HepG2 (cell line): ENCODE measurements at regions not wholly inside any gene's neighbourhood (a gene's known extent, or its start where the extent isn't known, plus 50 kb on each side); places are given as distances from the start of the nearest gene placed in this dataset.

ENCODE experiments used
- ATAC-seq: fragments of 200-7000 bp; cut with Tn5 transposase; 3 replicates; pipeline ENCODE4 v1.9.1; 2020; ENCODE audit warnings: mild to moderate bottlenecking, moderate library complexity
- BruUV-seq: library from RNA; stranded (reverse); fragments of 400-500 nt; replicated peaks from 2 replicates; lab custom pipeline; 2021; lab: Mats Ljungman, UMichigan
- CTCF ChIA-PET: fragments of 300-600 bp; formaldehyde crosslinking; extraction: SDS; loops from one replicate; lab custom pipeline; 2021; ENCODE audit warnings: low total read pairs, inconsistent platforms, low intra/inter-chr PET ratio; lab: Yijun Ruan, JAX
- POLR2A ChIA-PET: fragments of 350-600 bp; sonication (Branson Sonifier 250); formaldehyde crosslinking; loops from one replicate; lab custom pipeline; 2020; ENCODE audit warnings: antibody characterized with exemption, inconsistent platforms; lab: Yijun Ruan, JAX
- DNase-seq: peaks from one replicate; pipeline ENCODE4 v3.0.0-alpha.2; 2015; ENCODE audit warnings: low spot score
- FAIRE-seq: peaks from 3 replicates; lab custom pipeline; 2011; peaks lifted over from hg19 to GRCh38; lab: Jason Lieb, UNC
- H2AFZ ChIP-seq: one replicate; pipeline ENCODE4 v1.6.1; 2011; ENCODE audit warnings: low read length, inconsistent platforms
- H3K27ac ChIP-seq: fragments of 300-600 bp; 3 replicates; pipeline ENCODE4 v1.8.0; 2011; ENCODE audit warnings: mixed run types, mild to moderate bottlenecking, mixed read lengths, low read length, inconsistent platforms; ENCODE audit not compliant: insufficient read depth; ENCODE audit errors: extremely low read length
- H3K27me3 ChIP-seq, 2 experiments: fragments of 200-600 bp in 1 of 2; 2 replicates in 1 of 2; 3 replicates in 1 of 2; pipeline versions ENCODE4 v1.6.0 to v1.8.0; 2011; ENCODE audit warnings: low read length in 2 of 2, mild to moderate bottlenecking in 2 of 2, moderate library complexity in 2 of 2, inconsistent platforms in 1 of 2; ENCODE audit not compliant: insufficient read depth in 2 of 2, control insufficient read depth in 1 of 2
- H3K36me3 ChIP-seq, 2 experiments: fragments of 200-600 bp in 1 of 2; replicated peaks in 1 of 2; 2 replicates in 1 of 2; 3 replicates in 1 of 2; pipeline versions ENCODE4 v1.5.1 to v1.8.0; 2011; ENCODE audit warnings: low read length in 2 of 2, inconsistent platforms in 1 of 2; ENCODE audit not compliant: insufficient read depth in 2 of 2, control insufficient read depth in 1 of 2
- H3K4me1 ChIP-seq: 2 replicates; pipeline ENCODE4 v1.5.1; 2012; ENCODE audit warnings: low read length, inconsistent platforms; ENCODE audit not compliant: insufficient read depth
- H3K4me2 ChIP-seq: 2 replicates; pipeline ENCODE4 v1.6.0; 2011; ENCODE audit warnings: low read depth, low read length, inconsistent platforms
- H3K4me3 ChIP-seq, 3 experiments: fragments of 200-600 bp in 1 of 3; sonication (generic), shearing (Covaris generic) in 1 of 3; replicated peaks in 1 of 3; 2 replicates each; pipeline ENCODE4 v1.5.1; 2011 to 2016; ENCODE audit warnings: low read length in 3 of 3, inconsistent platforms in 2 of 3, low read depth in 2 of 3, mild to moderate bottlenecking in 2 of 3, control low read depth in 1 of 3, mixed read lengths in 1 of 3; ENCODE audit not compliant: insufficient read depth in 1 of 3
- H3K79me2 ChIP-seq: one replicate; pipeline ENCODE4 v1.6.1; 2011; ENCODE audit warnings: low read length, inconsistent platforms; ENCODE audit not compliant: insufficient read depth
- H3K9ac ChIP-seq: 2 replicates; pipeline ENCODE4 v1.6.0; 2011; ENCODE audit warnings: mild to moderate bottlenecking, low read depth, low read length, inconsistent platforms; ENCODE audit not compliant: insufficient read depth
- H3K9me3 ChIP-seq: 2 replicates; pipeline ENCODE4 v1.5.1; 2012; ENCODE audit warnings: mild to moderate bottlenecking, low read length
- H4K20me1 ChIP-seq: 2 replicates; pipeline ENCODE4 v1.6.0; 2011; ENCODE audit warnings: inconsistent platforms, mild to moderate bottlenecking, low read length, moderate library complexity; ENCODE audit not compliant: insufficient read depth
- ASH2L ChIP-seq: fragments of 300-600, 200-600 bp; sonication (generic); IDR thresholded peaks from 2 replicates; pipeline ENCODE4 v1.7.0; 2017; ENCODE audit warnings: low read depth, mild to moderate bottlenecking, moderate library complexity, mixed read lengths, low read length; ENCODE audit not compliant: insufficient read length
- ATF7-NPFF ChIP-seq: sonication (generic); formaldehyde crosslinking; IDR thresholded peaks from 2 replicates; pipeline ENCODE4 v1.8.1; 2023; ENCODE audit warnings: mild to moderate bottlenecking, low read depth, missing genetic modification reagents, moderate library complexity
- CREB1 ChIP-seq, 2 experiments: fragments of 450-650 bp in 1 of 2; IDR thresholded peaks; 2 replicates each; pipeline ENCODE4 v1.6.1; 2016 to 2017; ENCODE audit warnings: control low read depth in 1 of 2, mild to moderate bottlenecking in 1 of 2, missing compliant biosample characterization in 1 of 2, missing genetic modification characterization in 1 of 2
- HDAC2 ChIP-seq: sonication (generic); formaldehyde crosslinking; IDR thresholded peaks from 2 replicates; pipeline ENCODE4 v1.4.0; 2020; ENCODE audit warnings: missing genetic modification reagents
- HNF1A ChIP-seq, 2 experiments: sonication (generic) in 1 of 2; formaldehyde crosslinking in 1 of 2; IDR thresholded peaks; 2 replicates each; pipeline versions ENCODE4 v1.4.0 to v1.6.1; 2016 to 2020; ENCODE audit warnings: borderline replicate concordance in 1 of 2, low read depth in 1 of 2, mild to moderate bottlenecking in 1 of 2, missing genetic modification reagents in 1 of 2
- IRX3 ChIP-seq: sonication (generic); formaldehyde crosslinking; IDR thresholded peaks from 2 replicates; pipeline ENCODE4 v1.8.1; 2023; ENCODE audit warnings: mild to moderate bottlenecking, low read depth, missing genetic modification reagents, borderline replicate concordance
- JARID2 ChIP-seq: sonication (generic); formaldehyde crosslinking; IDR thresholded peaks from 2 replicates; pipeline ENCODE4 v1.8.1; 2023; ENCODE audit warnings: missing genetic modification reagents, inconsistent platforms; ENCODE audit not compliant: insufficient replicate concordance
- PPARG ChIP-seq: conservative IDR thresholded peaks from 2 replicates; pipeline ENCODE4 v1.6.1; 2016; ENCODE audit warnings: missing biosample characterization, missing genetic modification reagents
- RELA ChIP-seq: sonication (generic); formaldehyde crosslinking; IDR thresholded peaks from 2 replicates; pipeline ENCODE4 v1.4.0; 2020; ENCODE audit warnings: missing genetic modification reagents
- SALL2 ChIP-seq: sonication (generic); formaldehyde crosslinking; IDR thresholded peaks from 2 replicates; pipeline ENCODE4 v1.8.1; 2023; ENCODE audit warnings: mild to moderate bottlenecking, missing genetic modification reagents, inconsistent platforms
- SKI ChIP-seq: fragments of 450-650 bp; IDR thresholded peaks from one replicate; pipeline ENCODE4 v1.6.1; 2018; ENCODE audit warnings: mild to moderate bottlenecking; ENCODE audit not compliant: partially characterized antibody
- ZNF709 ChIP-seq: sonication (generic); formaldehyde crosslinking; IDR thresholded peaks from 2 replicates; pipeline ENCODE4 v1.5.0; 2020; ENCODE audit warnings: mild to moderate bottlenecking, missing genetic modification reagents
- ZNF710 ChIP-seq: sonication (generic); formaldehyde crosslinking; IDR thresholded peaks from 2 replicates; pipeline ENCODE4 v1.5.0; 2020; ENCODE audit warnings: mild to moderate bottlenecking, missing genetic modification reagents, borderline replicate concordance
- WGBS: methylation state at CpG from one replicate; pipeline ENCODE4 v1.1.6; 2017; ENCODE audit warnings: low lambda C conversion rate; 5-methylcytosine and 5-hydroxymethylcytosine counted together
- in situ Hi-C: cut with HindIII; loops from 2 replicates; pipeline ENCODE4 v1.10.0; 2017; ENCODE audit warnings: low pct_unique_long_range_greater_than_20kb; ENCODE audit not compliant: extremely low pct_ligation_motif_present
- intact Hi-C: fragments of 100-400 bp; cut with micrococcal nuclease; formaldehyde crosslinking; loops from one replicate; pipeline ENCODE4 v1.10.0; 2022; ENCODE audit not compliant: unreplicated experiment

- Histone ChIP-seq H3K27ac (no peak overlapping the region), H2AFZ (no peak overlapping the region), H3K36me3 (no peaks in the 10 kb centered on the region), H3K79me2 (no peaks in the 10 kb centered on the region), H3K4me3 (no peak overlapping the region), H4K20me1 (no peaks in the 10 kb centered on the region), H3K4me2 (no peak overlapping the region), H3K9me3 (no peaks in the 10 kb centered on the region), H3K9ac (no peak overlapping the region), H3K4me1 (no peaks in the 10 kb centered on the region), H3K27me3 (no peaks in the 10 kb centered on the region)
- WGBS = 29% methylated on average over 5 of the region's 5 CpGs
- no peak for ATAC-seq
- no peak for FAIRE-seq
- POLR2A ChIA-PET = no interaction called here
- BruUV-seq = no TSS peak
- TF ChIP-seq SALL2 (CRISPR knock-in tag) (no peak), JARID2 (CRISPR knock-in tag) (no peak), ATF7-NPFF (no peak), CREB1 (IDR thresholded peaks at IDR 0.05) (no peak), CREB1 (CRISPR knock-in tag; IDR thresholded peaks at IDR 0.05) (no peak), ASH2L (no peak), SKI (no peak)
- in situ Hi-C loops (no loop called here), intact Hi-C loops (no loop called here)
- DNase-seq = no peak
- CTCF ChIA-PET = no interaction called here
These were observed 529.3 kb upstream of the SPRY2 start for GRCh38 chr13:80870186-80870585.

GRCh38 chr13:80866921-80867320 lies 526.0 kb upstream of the SPRY2 start:
- Histone ChIP-seq H3K36me3 (no peaks in the 10 kb centered on the region), H3K27me3 (no peaks in the 10 kb centered on the region), H3K27ac (no peak overlapping the region), H3K79me2 (no peaks in the 10 kb centered on the region), H3K4me1 (no peaks in the 10 kb centered on the region), H3K4me2 (no peak overlapping the region), H3K9ac (no peak overlapping the region), H3K9me3 (no peaks in the 10 kb centered on the region), H3K4me3 (no peak overlapping the region), H4K20me1 (no peaks in the 10 kb centered on the region), H2AFZ (no peak overlapping the region)
- no TSS peak for BruUV-seq
- no peak for FAIRE-seq
- in situ Hi-C loops = no loop called here
- ChIA-PET CTCF (no interaction called here), POLR2A (no interaction called here)
- no peak for ATAC-seq
- intact Hi-C loops = no loop called here
- no peak for DNase-seq
- 48% methylated on average over 3 of the region's 3 CpGs for WGBS
- no peak for TF ChIP-seq RELA (CRISPR knock-in tag)
- TF ChIP-seq ZNF709 (CRISPR knock-in tag) = no peak
- TF ChIP-seq ZNF710 (CRISPR knock-in tag) = no peak
- no peak for TF ChIP-seq PPARG (CRISPR knock-in tag)
- TF ChIP-seq HDAC2 (CRISPR knock-in tag) = no peak
- TF ChIP-seq HNF1A (IDR thresholded peaks at IDR 0.05; ENCODE audit: low read depth) = no peak
- TF ChIP-seq HNF1A (CRISPR knock-in tag; IDR thresholded peaks at IDR 0.05; ENCODE audit: borderline replicate concordance) = no peak
- no peak for TF ChIP-seq IRX3
